GM21367 (cell line): ENCODE measurements at regions not wholly inside any gene's neighbourhood (a gene's known extent, or its start where the extent isn't known, plus 50 kb on each side); places are given as distances from the start of the nearest gene placed in this dataset.

Experiments
- ATAC-seq: cut with Tn5 transposase; IDR thresholded peaks from one replicate; pipeline ENCODE4 v1.9.1; 2021; ENCODE audit not compliant: unreplicated experiment

DNA sequence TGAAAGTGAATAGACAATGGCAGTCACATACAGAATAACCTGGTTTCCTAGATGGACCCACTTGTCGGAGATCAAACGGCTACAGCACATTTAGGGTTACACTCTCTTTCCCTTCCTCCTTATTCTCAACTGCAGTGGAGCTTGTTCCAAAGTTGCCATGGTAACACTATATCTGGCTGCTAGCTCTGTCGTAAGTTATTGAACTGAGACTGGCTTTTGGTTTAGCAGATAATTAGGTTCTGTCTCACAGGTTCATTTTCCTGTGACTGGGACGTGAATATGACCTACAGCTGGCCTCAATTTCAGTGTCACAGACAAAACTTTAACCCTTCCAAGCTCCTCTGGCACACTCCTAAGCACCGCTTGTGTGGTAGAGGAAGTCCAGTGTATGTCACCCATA lies 875.8 kb downstream of the USP25 start:
- no peak for ATAC-seq

DNA sequence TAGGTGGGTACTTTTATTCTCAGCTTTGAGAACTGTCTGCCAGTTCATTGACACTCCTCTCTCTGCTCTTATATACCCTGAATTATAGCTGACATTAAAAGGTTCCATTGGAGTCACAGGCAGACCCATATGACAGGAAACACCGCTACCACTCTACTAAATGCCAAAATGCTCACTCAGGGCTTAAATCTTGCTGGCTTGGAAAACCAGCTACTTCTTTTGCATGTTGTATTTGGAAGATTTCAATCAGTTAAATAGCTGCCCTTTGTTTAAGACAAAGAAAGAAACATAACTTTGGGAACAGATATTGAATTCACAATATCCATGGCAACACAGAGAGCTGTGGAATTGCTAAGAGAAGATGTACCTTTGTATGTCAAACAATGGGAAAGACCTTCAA lies 876.5 kb downstream of the USP25 start:
- ATAC-seq: no peak

DNA sequence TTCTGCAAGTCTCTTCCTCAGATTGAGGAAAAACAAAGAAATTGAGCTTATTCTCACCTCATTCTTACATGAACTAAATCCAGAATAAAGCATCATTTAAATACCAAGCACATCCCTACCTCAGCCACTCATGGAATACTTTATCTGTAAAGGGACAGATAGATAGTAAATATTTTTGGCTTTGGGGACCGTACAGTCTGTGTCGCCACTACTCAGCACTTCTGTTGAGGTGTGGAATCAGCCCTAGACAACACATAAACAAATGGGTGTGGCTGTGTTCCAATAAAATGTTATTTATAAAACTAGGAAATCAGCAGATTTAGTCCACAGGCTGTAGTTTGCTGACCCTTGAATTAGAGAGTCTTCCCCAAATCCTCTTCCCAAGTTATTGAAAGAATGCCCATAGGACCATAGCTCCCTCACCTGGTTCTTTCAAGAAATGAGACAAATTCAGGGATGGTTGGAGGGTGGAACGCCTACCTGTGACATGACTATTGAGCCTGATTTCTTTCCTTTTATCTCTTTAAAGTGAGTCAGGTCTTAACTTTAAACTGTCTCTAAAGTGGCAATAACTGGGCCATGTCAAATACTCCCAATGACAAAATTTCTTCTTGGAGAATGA lies 878.5 kb downstream of the USP25 start:
- ATAC-seq: no peak

DNA sequence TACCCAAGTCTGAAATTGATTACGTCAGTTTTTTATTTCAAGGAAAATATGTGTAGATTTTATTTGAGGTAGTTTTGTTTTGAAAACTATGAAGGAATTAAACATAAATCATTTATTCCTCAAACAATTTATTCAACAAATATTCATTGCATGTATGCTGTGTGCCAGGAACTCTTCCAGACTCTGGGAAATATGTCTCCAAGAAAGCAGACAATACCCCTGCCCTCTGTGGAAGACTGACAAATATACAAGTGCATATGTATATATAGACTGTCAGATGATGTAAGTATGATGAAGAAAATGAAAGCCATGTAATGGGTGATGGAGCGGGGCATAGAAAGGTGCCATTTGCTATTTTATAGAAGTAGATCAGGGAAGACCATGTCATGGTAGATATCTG lies 889.5 kb downstream of the USP25 start:
- ATAC-seq: no peak

DNA sequence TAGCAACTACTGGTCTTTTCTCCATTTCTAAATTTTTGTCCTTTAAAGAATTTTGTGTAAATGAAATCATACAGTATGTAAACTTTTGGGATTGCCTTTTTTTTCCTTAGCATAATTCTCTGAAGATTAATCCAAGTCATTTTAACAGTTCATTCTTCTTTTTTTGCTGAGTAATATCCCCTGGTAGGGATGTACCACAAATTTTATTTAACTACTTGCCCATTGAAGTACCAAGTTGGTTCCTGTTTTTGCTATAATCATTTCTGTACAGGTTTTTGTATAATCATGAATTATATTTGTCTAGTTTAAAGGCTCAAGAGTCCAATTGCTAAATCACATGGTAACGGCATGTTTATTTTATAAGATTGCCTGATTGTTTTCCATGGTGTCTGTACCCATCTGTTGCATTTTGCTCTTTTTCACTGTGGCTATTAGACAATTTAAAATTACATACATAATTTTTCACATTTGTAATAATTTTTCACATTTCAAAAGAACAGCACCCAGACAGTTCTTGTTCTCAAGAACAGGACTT lies 891.1 kb downstream of the USP25 start:
- ATAC-seq: no peak

DNA sequence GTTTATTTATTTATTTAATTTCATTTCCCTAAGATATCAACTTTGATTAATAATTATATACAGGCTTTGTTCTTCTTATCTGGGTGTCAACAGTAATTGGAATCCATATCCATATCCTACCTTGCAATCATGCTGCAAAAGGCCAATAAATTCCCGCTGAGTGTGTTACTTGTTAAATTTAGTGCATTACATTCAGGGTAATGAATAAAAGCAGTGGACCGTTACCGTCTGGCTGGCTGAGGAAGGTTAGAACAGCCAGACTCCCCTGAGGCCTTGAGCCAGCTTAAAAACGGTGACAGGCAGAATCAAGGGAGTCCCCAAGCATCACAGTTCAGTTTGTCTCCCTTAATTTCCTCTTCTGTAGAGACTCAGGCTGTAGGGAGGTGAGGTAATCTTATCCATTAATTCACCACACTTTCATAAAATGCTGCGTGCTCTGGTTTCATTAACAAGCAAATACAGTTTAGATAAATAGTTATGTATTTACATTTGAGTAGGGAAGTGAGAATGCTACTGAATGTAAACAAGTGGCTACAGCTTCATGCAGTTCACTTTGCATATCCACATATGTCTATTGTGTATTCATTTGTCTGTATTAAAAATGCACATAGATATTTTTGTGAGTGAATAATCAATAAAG lies 888.2 kb upstream of the CXADR start:
- no peak for ATAC-seq

DNA sequence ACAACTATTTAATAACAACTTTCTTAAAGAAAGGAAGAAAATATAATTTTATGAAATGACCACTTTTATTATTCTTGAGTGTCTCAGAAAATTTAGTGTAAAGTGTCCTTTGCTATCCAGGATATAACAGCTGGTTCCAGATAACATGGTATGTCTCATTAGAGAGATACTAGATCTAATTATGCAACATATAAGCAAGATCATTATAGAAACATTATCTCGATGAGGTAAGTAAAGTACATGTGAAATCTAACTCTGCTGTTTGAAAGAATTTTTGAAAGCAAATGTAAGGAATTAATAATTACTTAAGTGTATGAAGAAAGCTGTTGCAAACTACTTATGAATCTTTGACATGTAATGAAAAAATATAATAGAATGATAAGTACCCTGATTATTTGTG lies 887.4 kb upstream of the CXADR start:
- no peak for ATAC-seq

DNA sequence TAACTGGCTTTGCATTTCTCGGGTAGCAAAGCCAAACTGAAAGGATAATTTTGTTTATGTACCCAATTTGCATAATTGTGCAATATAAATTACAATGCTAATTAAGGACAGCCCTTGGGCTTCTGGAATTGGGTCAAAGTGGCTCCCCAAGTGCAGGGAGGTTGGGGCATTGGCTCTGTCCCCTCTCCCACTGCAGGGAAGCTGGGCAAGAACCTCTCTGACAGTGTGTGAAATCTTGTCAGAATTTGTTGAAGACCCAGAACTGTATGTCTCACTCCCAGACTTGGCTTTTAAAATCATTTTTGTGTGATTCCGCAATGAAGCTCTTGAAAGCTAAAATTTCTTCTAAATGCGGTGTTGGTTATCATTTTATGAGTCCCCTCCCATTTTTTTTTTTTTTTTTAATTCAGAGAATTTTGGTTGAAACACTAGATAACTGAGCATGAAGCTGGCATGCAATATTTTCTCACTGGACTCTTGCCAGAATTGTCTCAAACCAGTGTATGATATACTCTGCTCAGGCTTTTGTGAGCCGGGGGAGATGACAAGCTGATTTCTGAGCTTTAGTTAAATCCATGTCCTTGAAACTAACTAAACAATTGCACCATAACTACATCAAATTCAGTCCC lies 878.9 kb upstream of the CXADR start:
- ATAC-seq: no peak

DNA sequence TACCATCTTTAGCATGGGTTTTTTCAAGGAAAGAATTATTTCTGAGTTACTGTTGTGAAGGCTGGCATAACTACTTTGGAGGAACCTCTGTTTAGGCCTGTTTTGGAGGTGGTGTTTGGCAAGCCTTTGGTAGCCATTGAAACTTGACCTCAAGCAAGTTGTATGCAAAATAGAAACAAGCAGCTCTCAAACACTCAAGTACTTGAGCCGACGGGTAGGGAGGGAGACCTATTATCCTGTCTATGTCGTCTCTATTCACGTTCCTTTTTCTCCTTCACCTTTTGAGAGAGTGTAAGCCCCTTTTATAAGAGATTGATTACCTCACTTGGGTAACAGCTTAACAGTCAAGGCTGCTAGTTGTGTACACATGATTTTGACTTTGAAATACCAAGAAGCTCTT lies 878.3 kb upstream of the CXADR start:
- no peak for ATAC-seq

DNA sequence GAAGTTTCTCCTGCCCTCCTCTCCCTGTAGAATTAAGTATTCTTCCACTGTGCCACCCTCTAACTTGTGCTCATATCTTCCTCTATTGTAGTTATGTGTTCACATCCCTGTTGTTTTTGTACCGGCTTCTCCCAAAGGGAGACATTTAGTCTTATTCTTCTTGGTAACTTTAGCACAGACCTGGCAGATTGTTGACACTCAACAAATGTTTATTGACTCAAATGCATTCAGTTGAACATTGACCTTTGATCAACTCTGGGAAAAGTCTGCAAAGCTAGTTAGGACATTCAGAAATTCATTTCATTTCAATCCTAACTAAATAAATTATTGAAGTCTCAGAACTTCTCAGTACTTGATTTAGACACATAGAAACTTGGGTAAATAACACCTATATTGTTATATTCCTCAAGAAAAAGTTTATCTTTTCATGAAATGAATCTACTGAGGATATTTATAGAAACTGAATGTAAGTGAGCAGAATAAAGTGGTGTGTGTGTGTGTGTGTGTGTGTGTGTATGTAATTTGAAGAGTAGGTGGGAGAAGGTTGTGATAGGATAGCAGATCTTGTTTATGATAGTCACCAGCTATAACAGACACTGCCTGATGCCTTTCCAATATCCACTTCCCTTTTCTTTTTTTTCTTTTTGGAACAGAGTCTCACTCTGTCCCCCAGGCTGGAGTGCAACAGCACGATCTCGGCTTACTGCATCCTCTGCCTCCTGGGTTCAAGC lies 872.4 kb upstream of the CXADR start:
- no peak for ATAC-seq

DNA sequence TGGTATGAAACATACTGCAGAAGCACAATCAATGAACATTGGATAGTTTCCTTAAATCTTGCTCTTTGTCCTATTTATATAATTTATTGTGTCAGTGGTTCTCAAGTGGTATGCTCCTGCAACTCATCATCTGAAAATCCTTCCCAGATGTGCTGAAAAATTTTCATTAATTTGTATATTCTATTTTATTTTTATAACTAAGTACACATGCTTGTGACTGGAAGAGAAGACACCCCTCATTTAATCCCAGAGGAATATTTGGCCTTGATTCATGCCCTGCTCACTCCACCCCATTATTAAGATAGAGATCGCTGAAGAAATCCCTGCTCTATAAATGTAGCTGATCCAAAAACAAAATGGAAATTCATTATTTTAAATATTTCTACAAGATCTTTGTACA lies 870.5 kb upstream of the CXADR start:
- no peak for ATAC-seq

DNA sequence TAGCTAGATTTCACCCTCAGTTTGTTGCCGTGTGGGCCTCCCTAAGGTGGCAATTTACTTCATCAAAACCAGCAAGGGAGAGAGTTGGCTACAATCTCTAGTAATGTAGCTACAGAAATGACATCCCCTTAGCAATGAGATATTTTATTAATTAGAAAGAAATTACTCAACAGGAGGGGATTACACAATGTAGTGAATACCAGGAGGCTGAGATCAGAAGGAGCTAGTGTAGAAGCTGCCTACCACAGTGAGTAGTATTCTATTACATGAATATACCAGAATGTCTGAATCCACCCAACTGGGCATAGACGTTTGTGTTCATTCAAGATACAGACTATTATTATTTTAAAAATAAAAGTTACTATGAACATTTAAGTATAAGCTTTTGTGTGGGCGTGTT lies 868.2 kb upstream of the CXADR start:
- ATAC-seq: no peak

DNA sequence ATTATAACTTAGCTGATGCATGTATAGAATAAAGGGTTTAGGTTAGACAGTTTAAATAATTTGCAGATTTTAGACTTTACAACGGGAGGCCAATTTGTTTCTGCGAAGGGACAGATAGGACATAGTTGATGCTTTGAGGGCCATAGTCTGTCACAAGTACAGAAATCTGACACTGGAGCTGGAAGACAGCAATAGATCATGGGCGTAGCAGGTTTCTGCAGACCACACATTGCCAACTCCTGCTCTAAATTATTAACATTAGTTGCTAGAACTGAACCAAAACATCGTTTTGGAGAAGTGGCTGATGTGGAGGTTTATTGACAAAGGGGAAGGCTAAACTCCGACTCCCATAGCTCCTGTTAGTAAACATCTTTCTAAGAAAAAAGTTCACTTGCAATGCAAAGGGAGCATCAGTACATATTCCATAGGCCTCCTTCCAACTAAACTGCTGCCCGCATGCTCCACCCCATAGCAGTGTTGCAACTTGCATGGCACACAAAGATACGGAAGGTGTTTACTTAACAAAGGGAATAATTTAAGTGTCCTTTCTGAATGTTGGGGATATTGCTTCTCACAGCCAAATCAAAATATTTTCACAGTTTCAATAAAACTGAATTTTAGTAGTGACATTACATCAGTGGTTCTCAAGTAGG lies 862.0 kb upstream of the CXADR start:
- no peak for ATAC-seq

DNA sequence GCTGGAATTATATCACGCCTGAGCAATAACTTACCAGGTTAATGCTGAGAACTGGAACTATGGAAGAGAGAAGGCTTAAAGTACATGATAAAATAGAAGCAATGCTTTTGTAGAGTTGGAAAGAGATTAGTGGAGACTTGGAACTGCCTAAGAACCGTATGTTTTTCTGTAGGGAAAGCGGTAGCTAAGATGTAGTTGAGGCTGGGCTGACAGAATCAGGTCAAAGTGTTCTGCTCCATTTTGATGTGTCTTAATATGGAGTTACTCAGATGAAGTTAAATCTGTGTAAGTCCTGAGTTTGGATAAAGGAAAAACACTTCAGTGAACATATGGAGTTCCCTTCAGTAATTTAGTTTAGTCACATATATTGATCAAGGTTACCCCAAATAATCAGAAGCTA lies 860.9 kb upstream of the CXADR start:
- no peak for ATAC-seq

DNA sequence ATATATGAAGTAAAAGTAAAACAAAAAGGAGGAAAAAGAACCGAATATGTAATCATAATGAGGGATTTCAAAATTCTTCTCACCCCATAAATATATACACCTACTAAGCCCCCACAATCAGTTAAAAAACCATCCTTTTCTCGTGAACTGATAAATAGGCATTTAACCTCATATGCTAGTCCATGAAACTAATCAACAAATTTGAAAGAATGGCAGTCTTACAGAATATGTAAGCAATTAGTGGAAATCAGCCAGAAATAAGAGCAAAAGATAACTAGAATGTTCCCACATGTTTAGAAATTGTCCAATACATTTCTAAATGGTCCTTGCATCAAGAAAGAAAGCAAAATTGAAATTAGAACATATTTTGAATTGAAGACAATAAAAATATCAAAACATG lies 849.4 kb upstream of the CXADR start:
- no peak for ATAC-seq

DNA sequence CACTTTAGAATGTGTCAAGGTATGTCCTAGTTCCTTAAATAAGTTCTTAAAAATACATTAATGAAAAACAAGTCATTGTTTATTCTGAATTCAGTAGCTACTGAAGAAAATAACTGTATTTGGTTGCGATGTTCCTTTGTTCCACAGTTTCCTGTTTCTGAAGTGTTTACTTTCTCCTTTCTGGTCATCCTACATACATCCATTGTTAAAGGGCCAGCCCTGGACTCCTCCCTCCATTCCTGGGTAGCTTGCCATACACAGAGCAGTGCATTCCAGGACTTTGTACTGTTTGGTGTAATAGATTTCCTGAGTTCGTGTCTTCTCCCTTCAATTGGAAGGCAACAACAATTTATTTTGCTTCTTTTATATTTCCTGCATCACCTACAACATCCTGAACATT lies 845.4 kb upstream of the CXADR start:
- no peak for ATAC-seq

DNA sequence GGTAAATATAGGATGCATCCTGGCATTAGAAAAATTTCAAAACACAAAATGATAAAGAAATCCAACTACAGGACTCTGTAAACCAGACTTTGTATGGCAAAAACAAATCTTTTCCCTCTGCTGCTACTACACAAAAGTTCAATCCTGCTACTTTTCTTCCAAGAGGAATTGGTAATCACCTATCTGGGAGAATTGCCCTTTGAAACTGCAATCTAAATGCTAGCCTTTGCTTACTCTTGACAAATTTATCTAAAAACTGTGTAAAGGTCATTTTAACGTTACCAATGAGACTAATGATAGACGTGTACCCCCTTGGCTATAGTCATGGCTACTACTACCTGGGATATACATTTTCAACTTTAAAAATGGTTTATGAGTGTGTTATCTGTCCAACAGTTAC lies 837.9 kb upstream of the CXADR start:
- ATAC-seq: no peak

DNA sequence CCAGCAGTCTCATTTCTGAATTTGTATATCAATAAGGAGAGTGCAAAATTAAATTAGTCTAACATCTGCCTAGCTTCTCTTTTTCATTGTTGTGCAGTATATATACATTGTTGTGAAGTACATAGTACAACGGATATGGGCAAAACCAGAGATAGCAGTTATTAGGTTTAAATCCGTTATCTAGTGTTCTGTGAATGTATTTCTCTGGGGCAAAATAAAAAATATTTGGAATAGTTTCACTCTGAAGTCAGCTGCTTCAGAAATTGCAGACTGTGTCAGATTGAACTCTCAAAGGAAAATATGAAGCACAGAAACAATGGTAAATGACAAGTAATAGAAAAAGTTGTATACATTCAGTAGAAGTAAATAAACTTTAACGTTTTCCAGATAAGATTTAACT lies 836.5 kb upstream of the CXADR start:
- no peak for ATAC-seq

DNA sequence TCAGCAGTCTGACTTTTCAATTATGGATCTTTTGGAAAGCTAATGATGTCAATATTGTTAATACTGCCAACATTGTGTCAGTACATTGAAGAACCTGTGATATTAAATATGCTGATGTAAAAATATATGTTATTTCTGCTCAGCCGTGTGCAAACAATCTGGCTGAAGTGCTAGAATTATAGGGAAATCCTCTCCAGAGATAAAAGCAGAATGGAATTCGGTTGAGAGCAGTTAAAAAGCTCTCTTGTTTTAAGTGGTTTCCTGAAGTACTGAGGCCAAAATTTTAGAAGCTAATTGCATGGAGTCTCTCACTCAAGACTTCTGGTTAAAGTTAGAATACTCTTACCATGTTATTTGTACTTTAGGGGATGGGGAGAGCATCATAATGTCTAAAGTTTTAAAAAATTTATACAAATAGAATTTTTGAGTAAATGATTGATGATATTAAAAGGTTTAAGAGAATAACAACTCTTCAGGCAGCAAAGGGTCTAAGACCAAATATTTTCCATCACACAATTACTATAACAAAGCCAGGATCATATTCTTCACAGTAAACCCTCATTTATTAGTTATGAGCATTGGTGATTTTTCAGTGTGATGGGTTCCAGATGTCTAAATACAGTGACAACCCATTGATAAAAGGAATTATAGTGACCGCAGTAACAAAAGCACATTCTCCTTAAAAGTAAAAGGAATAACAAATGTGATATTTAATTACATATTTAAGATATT lies 834.2 kb upstream of the CXADR start:
- no peak for ATAC-seq

DNA sequence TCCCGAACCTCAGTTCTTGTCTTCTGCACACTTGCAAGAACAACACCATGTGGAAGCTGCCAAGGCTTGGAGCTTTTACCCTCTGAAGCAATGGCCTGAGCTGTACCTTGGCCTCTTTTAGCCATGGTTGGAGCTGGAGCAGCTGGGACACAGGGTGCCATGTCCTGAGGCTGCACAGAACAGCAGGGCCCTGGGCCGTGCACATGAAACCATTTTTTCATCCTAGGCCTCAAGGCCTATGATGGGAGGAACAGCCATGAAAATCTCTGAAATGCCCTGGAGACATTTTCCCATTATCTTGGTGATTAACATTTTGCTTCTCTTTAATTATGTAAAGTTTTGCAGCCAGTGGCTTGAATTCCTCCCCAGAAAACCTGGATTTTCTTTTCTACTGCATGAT lies 817.8 kb upstream of the CXADR start:
- no peak for ATAC-seq

DNA sequence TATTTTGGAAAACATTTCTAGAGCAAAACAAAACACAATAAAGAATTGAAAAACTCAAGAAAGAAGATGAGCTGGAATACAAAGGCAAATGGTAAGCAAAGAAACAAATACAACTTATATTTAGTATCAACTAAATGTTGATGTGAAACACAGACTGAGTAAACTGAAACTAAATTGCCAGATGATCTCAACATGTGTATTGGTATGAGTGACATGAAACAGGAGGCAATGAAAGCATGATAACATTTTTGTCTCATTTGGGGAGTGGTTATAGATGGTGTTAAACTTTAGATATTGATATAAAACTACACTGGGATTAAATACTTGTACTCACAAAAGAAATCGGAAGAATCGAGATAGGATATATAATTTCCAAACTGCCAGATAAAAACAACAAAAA lies 805.6 kb upstream of the CXADR start:
- no peak for ATAC-seq
